SK-N-SH treated with all-trans-retinoic acid at 6 μM for 48 hours (cell line): ENCODE measurements at regions not wholly inside any gene's neighbourhood (a gene's known extent, or its start where the extent isn't known, plus 50 kb on each side); places are given as distances from the start of the nearest gene placed in this dataset.

Experiments
- RARB ChIP-seq: fragments of 250-450 bp; sonication (Bioruptor Pico); IDR thresholded peaks from 2 replicates; pipeline ENCODE4 v1.8.0; 2021; ENCODE audit warnings: mild to moderate bottlenecking, moderate library complexity
- ZC3H10 ChIP-seq: fragments of 250-450 bp; sonication (Bioruptor Pico); IDR thresholded peaks from 2 replicates; pipeline ENCODE4 v1.5.1; 2021; ENCODE audit warnings: mild to moderate bottlenecking, moderate library complexity
- ZFP3 ChIP-seq: fragments of 250-450 bp; sonication (Bioruptor Pico); IDR thresholded peaks from 2 replicates; pipeline ENCODE4 v1.5.0; 2020; ENCODE audit warnings: mild to moderate bottlenecking, moderate library complexity
- ZFP30 ChIP-seq: fragments of 450-650 bp; formaldehyde crosslinking; IDR thresholded peaks from 2 replicates; pipeline ENCODE4 v1.5.0; 2022; ENCODE audit warnings: mild to moderate bottlenecking, moderate library complexity
- ZNF8 ChIP-seq: fragments of 450-650 bp; formaldehyde crosslinking; IDR thresholded peaks from 2 replicates; pipeline ENCODE4 v1.5.0; 2020; ENCODE audit warnings: mild to moderate bottlenecking, moderate library complexity
- TF ChIP-seq, protein P1 (sequence below): fragments of 250-450 bp; sonication (Bioruptor Pico); IDR thresholded peaks from 2 replicates; pipeline ENCODE4 v1.8.0; 2020; ENCODE audit warnings: mild to moderate bottlenecking, moderate library complexity, borderline replicate concordance
- TF ChIP-seq, protein P2 (sequence below): fragments of 250-450 bp; sonication (Bioruptor Pico); IDR thresholded peaks from 2 replicates; pipeline ENCODE4 v1.5.1; 2021; ENCODE audit warnings: mild to moderate bottlenecking, moderate library complexity

DNA sequence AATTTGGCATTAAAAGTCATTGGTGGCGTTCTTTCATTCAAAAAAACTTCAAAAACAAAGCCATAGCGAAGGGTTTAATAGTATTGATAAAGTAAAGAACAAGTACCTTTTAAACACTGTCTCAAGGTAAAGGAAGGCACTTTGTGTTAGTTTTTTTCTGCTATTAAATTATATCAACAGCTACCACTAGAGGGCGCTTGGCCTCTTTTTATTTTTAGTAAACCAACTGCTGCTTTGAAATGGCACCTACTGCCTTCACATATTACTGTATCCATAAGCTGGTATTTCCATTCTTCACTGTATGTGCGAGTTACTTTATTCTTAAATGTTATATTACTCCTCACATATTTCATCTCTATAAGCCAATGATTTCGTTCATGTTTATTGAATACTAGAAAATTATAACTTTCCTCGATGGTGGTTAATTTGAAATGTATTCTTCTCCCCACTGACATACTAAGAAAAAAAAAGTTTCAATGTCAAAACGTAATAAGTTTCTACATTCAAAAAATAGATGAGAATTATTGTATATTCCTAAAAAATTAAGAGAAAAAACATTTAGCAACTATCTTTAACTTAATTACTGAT is 125.7 kb upstream of the CXADR start:
- TF ChIP-seq ZNF8 (CRISPR knock-in tag): no peak
- TF ChIP-seq, protein P1, sequence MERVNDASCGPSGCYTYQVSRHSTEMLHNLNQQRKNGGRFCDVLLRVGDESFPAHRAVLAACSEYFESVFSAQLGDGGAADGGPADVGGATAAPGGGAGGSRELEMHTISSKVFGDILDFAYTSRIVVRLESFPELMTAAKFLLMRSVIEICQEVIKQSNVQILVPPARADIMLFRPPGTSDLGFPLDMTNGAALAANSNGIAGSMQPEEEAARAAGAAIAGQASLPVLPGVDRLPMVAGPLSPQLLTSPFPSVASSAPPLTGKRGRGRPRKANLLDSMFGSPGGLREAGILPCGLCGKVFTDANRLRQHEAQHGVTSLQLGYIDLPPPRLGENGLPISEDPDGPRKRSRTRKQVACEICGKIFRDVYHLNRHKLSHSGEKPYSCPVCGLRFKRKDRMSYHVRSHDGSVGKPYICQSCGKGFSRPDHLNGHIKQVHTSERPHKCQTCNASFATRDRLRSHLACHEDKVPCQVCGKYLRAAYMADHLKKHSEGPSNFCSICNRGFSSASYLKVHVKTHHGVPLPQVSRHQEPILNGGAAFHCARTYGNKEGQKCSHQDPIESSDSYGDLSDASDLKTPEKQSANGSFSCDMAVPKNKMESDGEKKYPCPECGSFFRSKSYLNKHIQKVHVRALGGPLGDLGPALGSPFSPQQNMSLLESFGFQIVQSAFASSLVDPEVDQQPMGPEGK (CRISPR knock-in tag): no peak
- TF ChIP-seq ZC3H10 (CRISPR knock-in tag): no peak
- no peak for TF ChIP-seq ZFP3 (CRISPR knock-in tag)
- TF ChIP-seq ZFP30: no peak
- TF ChIP-seq, protein P2, sequence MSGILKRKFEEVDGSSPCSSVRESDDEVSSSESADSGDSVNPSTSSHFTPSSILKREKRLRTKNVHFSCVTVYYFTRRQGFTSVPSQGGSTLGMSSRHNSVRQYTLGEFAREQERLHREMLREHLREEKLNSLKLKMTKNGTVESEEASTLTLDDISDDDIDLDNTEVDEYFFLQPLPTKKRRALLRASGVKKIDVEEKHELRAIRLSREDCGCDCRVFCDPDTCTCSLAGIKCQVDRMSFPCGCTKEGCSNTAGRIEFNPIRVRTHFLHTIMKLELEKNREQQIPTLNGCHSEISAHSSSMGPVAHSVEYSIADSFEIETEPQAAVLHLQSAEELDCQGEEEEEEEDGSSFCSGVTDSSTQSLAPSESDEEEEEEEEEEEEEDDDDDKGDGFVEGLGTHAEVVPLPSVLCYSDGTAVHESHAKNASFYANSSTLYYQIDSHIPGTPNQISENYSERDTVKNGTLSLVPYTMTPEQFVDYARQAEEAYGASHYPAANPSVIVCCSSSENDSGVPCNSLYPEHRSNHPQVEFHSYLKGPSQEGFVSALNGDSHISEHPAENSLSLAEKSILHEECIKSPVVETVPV (CRISPR knock-in tag): no peak
- TF ChIP-seq RARB: no peak
